ENCODE measurements at regions not wholly inside any gene's neighbourhood (a gene's known extent, or its start where the extent isn't known, plus 50 kb on each side); places are given as distances from the start of the nearest gene placed in this dataset.

DNA sequence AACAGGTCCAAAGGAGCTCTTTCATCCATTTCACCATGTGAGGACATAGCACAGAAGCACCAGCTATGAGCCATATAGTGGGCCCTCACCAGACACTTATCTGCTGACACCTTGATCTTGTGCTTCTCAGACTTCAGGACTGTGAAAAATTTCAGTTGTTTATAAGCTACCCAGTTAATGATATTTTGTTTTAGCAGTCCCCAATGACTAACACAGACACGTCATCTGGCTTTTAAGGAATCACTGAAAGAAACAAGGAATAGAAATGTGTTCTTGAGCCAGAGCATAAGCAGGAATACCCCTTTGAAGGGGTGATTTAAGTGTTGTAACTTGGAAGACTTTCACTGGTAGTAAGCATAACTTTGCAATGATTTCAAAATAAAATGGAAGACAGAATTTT, 214.7 kb upstream of the PTCHD4 start:
- TF ChIP-seq EP300 (IDR thresholded peaks at IDR 0.05) (no peak), POLR2AphosphoS5 (IDR thresholded peaks at IDR 0.05) (no peak)
